CD4-positive, CD25-positive, alpha-beta regulatory T cell (primary cell): ENCODE measurements at regions not wholly inside any gene's neighbourhood (a gene's known extent, or its start where the extent isn't known, plus 50 kb on each side); places are given as distances from the start of the nearest gene placed in this dataset.

ENCODE experiments used
- ATAC-seq, 2 donors: fragments of 150-1000 bp; cut with Tn5 transposase; one replicate each; pipeline ENCODE4 v1.10.0; 2021; ENCODE audit warnings: low read depth in 2 of 2, moderate number of reproducible peaks in 2 of 2, moderate library complexity in 1 of 2
- DNase-seq, 3 donors: peaks; one replicate each; pipeline versions ENCODE4 v3.0.0 to v3.0.0-alpha.2; 2012 to 2022; ENCODE audit warnings: mixed read lengths in 1 of 3
- H3K27ac ChIP-seq: one replicate; pipeline ENCODE4 v1.7.0; 2013; ENCODE audit warnings: mild to moderate bottlenecking, low read length; ENCODE audit not compliant: insufficient read depth, poor library complexity, severe bottlenecking
- H3K27me3 ChIP-seq: one replicate; pipeline ENCODE4 v1.7.0; 2013; ENCODE audit warnings: low read length; ENCODE audit not compliant: control insufficient read depth, insufficient read depth
- H3K36me3 ChIP-seq: one replicate; pipeline ENCODE4 v1.7.0; 2013; ENCODE audit warnings: mild to moderate bottlenecking, low read length, moderate library complexity; ENCODE audit not compliant: control insufficient read depth, insufficient read depth
- H3K4me1 ChIP-seq: 2 replicates; pipeline ENCODE4 v1.7.0; 2013; ENCODE audit warnings: mild to moderate bottlenecking, low read length; ENCODE audit not compliant: insufficient read depth, control insufficient read depth, poor library complexity, severe bottlenecking
- H3K4me3 ChIP-seq: one replicate; pipeline ENCODE4 v1.7.0; 2013; ENCODE audit warnings: low read depth, mild to moderate bottlenecking, low read length, moderate library complexity
- H3K9me3 ChIP-seq, 2 experiments: 1 replicate in 1 of 2; 2 replicates in 1 of 2; pipeline ENCODE4 v1.7.0; 2013; ENCODE audit warnings: low read length in 2 of 2, mild to moderate bottlenecking in 1 of 2, moderate library complexity in 1 of 2; ENCODE audit not compliant: control insufficient read depth in 2 of 2
- H3K27ac Mint-ChIP-seq, 3 donors: one replicate each; pipeline ENCODE4 v1.8.0; 2020 to 2022; ENCODE audit warnings: mild to moderate bottlenecking in 3 of 3, mixed read lengths in 3 of 3, moderate library complexity in 2 of 3
- H3K27me3 Mint-ChIP-seq: one replicate; pipeline ENCODE4 v1.8.0; 2022; ENCODE audit warnings: mild to moderate bottlenecking, mixed read lengths
- H3K36me3 Mint-ChIP-seq: one replicate; pipeline ENCODE4 v1.8.0; 2020; ENCODE audit warnings: mixed read lengths
- H3K4me1 Mint-ChIP-seq, 4 donors: one replicate each; pipeline ENCODE4 v1.8.0; 2020 to 2022; ENCODE audit warnings: mixed read lengths in 4 of 4, mild to moderate bottlenecking in 1 of 4
- H3K4me3 Mint-ChIP-seq, 4 donors: one replicate each; pipeline ENCODE4 v1.8.0; 2020 to 2022; ENCODE audit warnings: mild to moderate bottlenecking in 4 of 4, mixed read lengths in 4 of 4, moderate library complexity in 3 of 4
- H3K9me3 Mint-ChIP-seq, 7 donors: one replicate each; pipeline ENCODE4 v1.8.0; 2020 to 2022; ENCODE audit warnings: mixed read lengths in 7 of 7, mild to moderate bottlenecking in 3 of 7, moderate library complexity in 2 of 7

GRCh38 chr5:68730979-68731654 is 362.7 kb upstream of the SLC30A5 start:
- ATAC-seq (no peak), DNase-seq (no peak)
- no peak overlapping the region for H3K4me3 ChIP-seq
- H3K27me3 ChIP-seq, result no peaks in the 10 kb centered on the region
- Mint-ChIP-seq H3K36me3 (no peaks in the 10 kb centered on the region), H3K27me3 (no peaks in the 10 kb centered on the region), H3K9me3 (no peaks in the 10 kb centered on the region), H3K4me1 (no peaks in the 10 kb centered on the region), H3K27ac (no peak overlapping the region), H3K4me3 (no peak overlapping the region)
- no peaks in the 10 kb centered on the region for H3K4me1 ChIP-seq
- H3K36me3 ChIP-seq, result no peaks in the 10 kb centered on the region
- no peaks in the 10 kb centered on the region for H3K9me3 ChIP-seq
- H3K27ac ChIP-seq, result no peak overlapping the region

GRCh38 chr5:68732251-68732650 is 361.6 kb upstream of the SLC30A5 start:
- no peaks in the 10 kb centered on the region for H3K9me3 Mint-ChIP-seq

GRCh38 chr5:68734781-68735180 is 359.0 kb upstream of the SLC30A5 start:
- Mint-ChIP-seq H3K4me3 (no peak overlapping the region), H3K27ac (peak overlapping the region in 1 of 3 donors; percentile 20), H3K9me3 (peaks cover 0 to 2% (median 0%) of the 10 kb centered on the region in 7 donors), H3K36me3 (no peaks in the 10 kb centered on the region), H3K4me1 (peaks cover 0 to 4% (median 2%) of the 10 kb centered on the region in 4 donors), H3K27me3 (no peaks in the 10 kb centered on the region)
- Histone ChIP-seq H3K9me3 (no peaks in the 10 kb centered on the region), H3K4me1 (no peaks in the 10 kb centered on the region), H3K36me3 (no peaks in the 10 kb centered on the region), H3K27ac (no peak overlapping the region), H3K27me3 (no peaks in the 10 kb centered on the region), H3K4me3 (no peak overlapping the region)
- ATAC-seq (no peak), DNase-seq (no peak)

More at GRCh38 chr5:68732251-68732650, 361.6 kb upstream of the SLC30A5 start:
- Histone ChIP-seq H3K36me3 (no peaks in the 10 kb centered on the region), H3K9me3 (no peaks in the 10 kb centered on the region), H3K27ac (no peak overlapping the region), H3K27me3 (no peaks in the 10 kb centered on the region), H3K4me1 (no peaks in the 10 kb centered on the region), H3K4me3 (no peak overlapping the region)
- Mint-ChIP-seq H3K27me3 (no peaks in the 10 kb centered on the region), H3K36me3 (no peaks in the 10 kb centered on the region), H3K27ac (no peak overlapping the region), H3K4me3 (no peak overlapping the region), H3K4me1 (no peaks in the 10 kb centered on the region)
- ATAC-seq, result no peak
- DNase-seq, result no peak

DNA sequence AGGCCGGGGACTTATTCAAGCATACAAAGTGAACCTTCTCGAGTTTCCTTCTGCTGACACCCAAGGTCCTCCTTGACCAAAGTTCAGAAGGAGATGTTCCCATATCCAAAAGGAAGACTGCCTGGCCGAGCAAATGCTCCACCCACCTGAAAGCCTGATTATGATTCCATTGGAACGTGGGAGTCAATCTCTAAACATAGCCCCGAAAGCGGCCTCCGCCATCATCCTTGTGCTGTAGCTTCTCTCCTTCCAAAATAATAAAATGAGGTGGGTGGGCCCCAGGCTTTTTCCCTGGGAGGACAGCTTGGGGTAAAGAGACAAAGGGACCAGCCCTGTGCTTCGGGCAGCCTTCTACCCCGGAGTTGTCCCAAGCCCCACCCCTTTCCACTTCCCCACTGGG is 355.6 kb upstream of the SLC30A5 start:
- no peak overlapping the region for H3K4me3 ChIP-seq
- no peaks in the 10 kb centered on the region for H3K36me3 Mint-ChIP-seq
- DNase-seq (no peak), ATAC-seq (no peak)
- no peak overlapping the region for H3K4me3 Mint-ChIP-seq
- peaks cover 0 to 2% (median 0%) of the 10 kb centered on the region in 7 donors for H3K9me3 Mint-ChIP-seq
- H3K27me3 Mint-ChIP-seq, result no peaks in the 10 kb centered on the region
- H3K27me3 ChIP-seq, result no peaks in the 10 kb centered on the region
- no peak overlapping the region for H3K27ac ChIP-seq
- no peaks in the 10 kb centered on the region for H3K4me1 ChIP-seq
- H3K36me3 ChIP-seq, result no peaks in the 10 kb centered on the region
- H3K4me1 Mint-ChIP-seq, result peaks cover 0 to 11% (median 2%) of the 10 kb centered on the region in 4 donors
- no peaks in the 10 kb centered on the region for H3K9me3 ChIP-seq
- H3K27ac Mint-ChIP-seq, result no peak overlapping the region

DNA sequence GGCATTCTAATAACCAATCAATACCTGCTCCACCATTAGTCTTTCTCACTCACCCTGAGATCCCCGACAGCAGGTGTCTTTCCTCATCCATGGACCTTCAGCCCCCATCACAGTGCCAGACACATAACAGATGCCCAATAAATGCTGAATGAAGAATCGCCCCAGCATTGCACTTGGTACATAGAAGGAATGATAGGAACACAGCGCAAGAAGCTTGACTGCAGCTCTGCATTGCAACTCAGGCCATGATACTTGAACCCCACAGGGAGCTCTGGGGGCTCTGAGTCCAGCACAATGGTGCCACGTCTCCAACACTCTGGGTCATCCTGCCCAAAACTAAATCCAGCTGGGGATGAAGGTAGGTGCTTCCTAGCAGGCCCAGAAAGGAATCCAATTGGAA is 355.0 kb upstream of the SLC30A5 start:
- no peak overlapping the region for H3K27ac Mint-ChIP-seq
- no peak for DNase-seq
- H3K36me3 ChIP-seq, result no peaks in the 10 kb centered on the region
- H3K27ac ChIP-seq, result no peak overlapping the region
- ATAC-seq, result no peak
- H3K4me1 ChIP-seq, result no peaks in the 10 kb centered on the region
- H3K4me3 ChIP-seq, result no peak overlapping the region
- no peaks in the 10 kb centered on the region for H3K36me3 Mint-ChIP-seq
- H3K9me3 ChIP-seq, result no peaks in the 10 kb centered on the region
- H3K4me1 Mint-ChIP-seq, result peaks cover 0 to 11% (median 2%) of the 10 kb centered on the region in 4 donors
- no peaks in the 10 kb centered on the region for H3K27me3 ChIP-seq
- no peak overlapping the region for H3K4me3 Mint-ChIP-seq
- peaks cover 0 to 2% (median 0%) of the 10 kb centered on the region in 7 donors for H3K9me3 Mint-ChIP-seq
- H3K27me3 Mint-ChIP-seq, result no peaks in the 10 kb centered on the region

DNA sequence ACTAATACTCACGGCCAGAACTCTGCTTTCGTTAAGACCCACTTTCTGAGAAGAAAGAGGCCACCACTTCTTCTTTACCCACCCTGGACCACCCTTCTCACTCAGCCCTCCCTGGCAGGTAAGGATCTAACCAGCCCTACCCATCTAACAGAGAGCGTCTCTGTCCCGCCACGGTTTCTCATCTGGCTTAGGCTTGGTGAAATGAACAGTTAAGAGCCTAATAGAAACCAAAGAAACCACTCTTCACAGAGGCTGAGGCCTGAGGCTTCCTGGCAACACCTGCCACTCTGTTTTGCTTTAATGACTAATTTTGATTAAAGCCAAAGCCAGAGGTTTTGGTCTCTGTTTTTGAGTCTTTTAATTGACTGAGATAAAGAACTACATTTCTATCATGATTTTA is 354.1 kb upstream of the SLC30A5 start:
- no peaks in the 10 kb centered on the region for H3K27me3 Mint-ChIP-seq
- no peaks in the 10 kb centered on the region for H3K36me3 Mint-ChIP-seq
- no peaks in the 10 kb centered on the region for H3K27me3 ChIP-seq
- H3K4me3 Mint-ChIP-seq, result no peak overlapping the region
- H3K9me3 Mint-ChIP-seq, result peaks cover 0 to 2% (median 0%) of the 10 kb centered on the region in 7 donors
- no peaks in the 10 kb centered on the region for H3K4me1 ChIP-seq
- peaks cover 0 to 11% (median 2%) of the 10 kb centered on the region in 4 donors for H3K4me1 Mint-ChIP-seq
- no peak for DNase-seq
- no peaks in the 10 kb centered on the region for H3K36me3 ChIP-seq
- H3K27ac Mint-ChIP-seq, result no peak overlapping the region
- no peak overlapping the region for H3K4me3 ChIP-seq
- no peaks in the 10 kb centered on the region for H3K9me3 ChIP-seq
- ATAC-seq, result no peak
- H3K27ac ChIP-seq, result no peak overlapping the region

GRCh38 chr5:68740226-68740910 is 353.4 kb upstream of the SLC30A5 start:
- no peaks in the 10 kb centered on the region for H3K36me3 ChIP-seq
- Mint-ChIP-seq H3K4me1 (peaks cover 0 to 11% (median 3%) of the 10 kb centered on the region in 4 donors), H3K36me3 (no peaks in the 10 kb centered on the region), H3K27me3 (no peaks in the 10 kb centered on the region), H3K4me3 (peak overlapping the region in 1 of 4 donors; percentile 17), H3K27ac (no peak overlapping the region), H3K9me3 (peaks cover 0 to 2% (median 0%) of the 10 kb centered on the region in 7 donors)
- no peaks in the 10 kb centered on the region for H3K4me1 ChIP-seq
- no peak for ATAC-seq
- no peak overlapping the region for H3K4me3 ChIP-seq
- no peaks in the 10 kb centered on the region for H3K27me3 ChIP-seq
- H3K9me3 ChIP-seq, result no peaks in the 10 kb centered on the region
- no peak for DNase-seq
- H3K27ac ChIP-seq, result no peak overlapping the region

DNA sequence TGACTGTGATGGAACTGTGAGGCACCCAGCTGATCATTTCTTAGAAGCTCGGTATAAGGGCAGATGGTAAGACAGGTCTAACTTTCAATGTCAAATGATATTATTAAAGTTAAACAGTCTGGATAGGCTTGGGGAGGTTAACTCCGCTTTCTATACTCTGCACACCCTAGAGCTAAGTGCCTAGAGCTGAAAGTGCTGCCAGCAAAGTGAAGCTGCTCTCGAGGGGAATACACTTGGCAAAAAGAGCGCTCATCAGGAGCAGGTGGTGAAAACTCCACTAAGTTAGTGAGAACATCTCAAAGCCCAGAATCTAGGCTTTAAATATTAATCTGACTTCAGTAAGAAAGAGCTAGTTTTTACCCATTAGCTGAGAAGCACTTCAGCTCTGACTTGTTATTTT is 349.6 kb upstream of the SLC30A5 start:
- peaks cover 4% of the 10 kb centered on the region for H3K27me3 Mint-ChIP-seq
- no peak for ATAC-seq
- no peak for DNase-seq
- H3K36me3 Mint-ChIP-seq, result no peaks in the 10 kb centered on the region
- H3K4me3 Mint-ChIP-seq, result no peak overlapping the region
- Histone ChIP-seq H3K27ac (no peak overlapping the region), H3K36me3 (no peaks in the 10 kb centered on the region), H3K9me3 (no peaks in the 10 kb centered on the region), H3K4me3 (no peak overlapping the region), H3K27me3 (no peaks in the 10 kb centered on the region), H3K4me1 (no peaks in the 10 kb centered on the region)
- peaks cover 0 to 11% (median 4%) of the 10 kb centered on the region in 4 donors for H3K4me1 Mint-ChIP-seq
- H3K27ac Mint-ChIP-seq, result no peak overlapping the region
- H3K9me3 Mint-ChIP-seq, result no peaks in the 10 kb centered on the region
